GM21423 (cell line): ENCODE measurements at regions not wholly inside any gene's neighbourhood (a gene's known extent, or its start where the extent isn't known, plus 50 kb on each side); places are given as distances from the start of the nearest gene placed in this dataset.
"Not testable (repeated sequence)": the region's sequence is repeated elsewhere in the genome, so short reads cannot be mapped to it uniquely, and the experiment has no call there.

ENCODE experiments used
- ATAC-seq: cut with Tn5 transposase; IDR thresholded peaks from one replicate; pipeline ENCODE4 v1.9.1; 2021; ENCODE audit warnings: mild to moderate bottlenecking, moderate library complexity; ENCODE audit not compliant: unreplicated experiment

GRCh38 chr15:39399600-39399999 is 181.3 kb upstream of the THBS1 start:
- no peak for ATAC-seq

- no peak for ATAC-seq
Measured at GRCh38 chr15:39400002-39400401, 180.9 kb upstream of the THBS1 start.

GRCh38 chr15:39400821-39401550 is 179.9 kb upstream of the THBS1 start:
- ATAC-seq, result no peak

- ATAC-seq, result no peak
Measured at GRCh38 chr15:39403640-39404117, 177.2 kb upstream of the THBS1 start.

- no peak for ATAC-seq
Measured at GRCh38 chr15:39404767-39405181, 176.1 kb upstream of the THBS1 start.

GRCh38 chr15:39406485-39406884 is 174.4 kb upstream of the THBS1 start:
- no peak for ATAC-seq

GRCh38 chr15:39407116-39407515 is 173.8 kb upstream of the THBS1 start:
- no peak for ATAC-seq

GRCh38 chr15:39409876-39410530 is 170.9 kb upstream of the THBS1 start:
- no peak for ATAC-seq

- peak; percentile 96 for ATAC-seq
Measured at GRCh38 chr15:39411102-39411989, 169.5 kb upstream of the THBS1 start.

GRCh38 chr15:39413558-39413957 is 167.3 kb upstream of the THBS1 start:
- no peak for ATAC-seq

GRCh38 chr15:39414201-39414600 is 166.7 kb upstream of the THBS1 start:
- no peak for ATAC-seq

- no peak for ATAC-seq
Measured at GRCh38 chr15:39415634-39416033, 165.2 kb upstream of the THBS1 start.

- no peak for ATAC-seq
Measured at GRCh38 chr15:39416258-39416657, 164.6 kb upstream of the THBS1 start.

- ATAC-seq, result no peak
Measured at GRCh38 chr15:39417366-39418134, 163.3 kb upstream of the THBS1 start.

GRCh38 chr15:39419651-39420050 is 161.2 kb upstream of the THBS1 start:
- ATAC-seq, result no peak

- ATAC-seq, result not testable (repeated sequence)
Measured at GRCh38 chr15:39420123-39420852, 160.6 kb upstream of the THBS1 start.

- ATAC-seq, result not testable (repeated sequence)
Measured at GRCh38 chr15:39420853-39421192, 160.1 kb upstream of the THBS1 start.

- peak; percentile 85 for ATAC-seq
Measured at GRCh38 chr15:39426552-39427532, 154.0 kb upstream of the THBS1 start.

- ATAC-seq, result no peak
Measured at GRCh38 chr15:39427705-39428104, 153.2 kb upstream of the THBS1 start.
